ENCODE measurements at regions not wholly inside any gene's neighbourhood (a gene's known extent, or its start where the extent isn't known, plus 50 kb on each side); places are given as distances from the start of the nearest gene placed in this dataset.

DNA sequence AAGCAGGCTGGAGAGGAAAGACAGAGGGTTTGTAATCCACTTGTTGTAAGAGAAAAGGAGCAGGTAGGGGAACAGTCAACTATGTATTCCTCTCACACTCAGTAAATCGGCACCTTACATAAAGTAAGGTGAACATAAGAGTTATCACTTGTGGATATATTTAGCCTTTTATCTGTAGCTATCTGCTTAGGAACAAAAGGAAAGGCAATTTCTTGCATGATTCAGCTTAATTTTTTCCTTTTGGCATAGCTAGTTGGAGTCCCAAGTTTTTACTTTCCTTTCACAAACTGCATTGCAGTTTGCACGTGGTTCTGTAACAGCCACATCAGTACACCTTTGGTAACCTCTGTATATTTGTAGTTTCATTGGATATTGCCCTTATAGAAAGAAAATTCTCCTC, 250.9 kb upstream of the PIK3R1 start:
- TF ChIP-seq, protein P1, sequence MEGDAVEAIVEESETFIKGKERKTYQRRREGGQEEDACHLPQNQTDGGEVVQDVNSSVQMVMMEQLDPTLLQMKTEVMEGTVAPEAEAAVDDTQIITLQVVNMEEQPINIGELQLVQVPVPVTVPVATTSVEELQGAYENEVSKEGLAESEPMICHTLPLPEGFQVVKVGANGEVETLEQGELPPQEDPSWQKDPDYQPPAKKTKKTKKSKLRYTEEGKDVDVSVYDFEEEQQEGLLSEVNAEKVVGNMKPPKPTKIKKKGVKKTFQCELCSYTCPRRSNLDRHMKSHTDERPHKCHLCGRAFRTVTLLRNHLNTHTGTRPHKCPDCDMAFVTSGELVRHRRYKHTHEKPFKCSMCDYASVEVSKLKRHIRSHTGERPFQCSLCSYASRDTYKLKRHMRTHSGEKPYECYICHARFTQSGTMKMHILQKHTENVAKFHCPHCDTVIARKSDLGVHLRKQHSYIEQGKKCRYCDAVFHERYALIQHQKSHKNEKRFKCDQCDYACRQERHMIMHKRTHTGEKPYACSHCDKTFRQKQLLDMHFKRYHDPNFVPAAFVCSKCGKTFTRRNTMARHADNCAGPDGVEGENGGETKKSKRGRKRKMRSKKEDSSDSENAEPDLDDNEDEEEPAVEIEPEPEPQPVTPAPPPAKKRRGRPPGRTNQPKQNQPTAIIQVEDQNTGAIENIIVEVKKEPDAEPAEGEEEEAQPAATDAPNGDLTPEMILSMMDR (IDR thresholded peaks at IDR 0.05) = no peak
- no peak for TF ChIP-seq POLR2A (IDR thresholded peaks at IDR 0.05)
- no peak for TF ChIP-seq EP300 (IDR thresholded peaks at IDR 0.05)

All from tibial nerve (tissue), 4 donors.